GM19455 (cell line): ENCODE measurements at regions not wholly inside any gene's neighbourhood (a gene's known extent, or its start where the extent isn't known, plus 50 kb on each side); places are given as distances from the start of the nearest gene placed in this dataset.
"Not testable (repeated sequence)": the region's sequence is repeated elsewhere in the genome, so short reads cannot be mapped to it uniquely, and the experiment has no call there.

ENCODE experiments used
- ATAC-seq: cut with Tn5 transposase; IDR thresholded peaks from one replicate; pipeline ENCODE4 v1.9.1; 2021; ENCODE audit not compliant: unreplicated experiment

DNA sequence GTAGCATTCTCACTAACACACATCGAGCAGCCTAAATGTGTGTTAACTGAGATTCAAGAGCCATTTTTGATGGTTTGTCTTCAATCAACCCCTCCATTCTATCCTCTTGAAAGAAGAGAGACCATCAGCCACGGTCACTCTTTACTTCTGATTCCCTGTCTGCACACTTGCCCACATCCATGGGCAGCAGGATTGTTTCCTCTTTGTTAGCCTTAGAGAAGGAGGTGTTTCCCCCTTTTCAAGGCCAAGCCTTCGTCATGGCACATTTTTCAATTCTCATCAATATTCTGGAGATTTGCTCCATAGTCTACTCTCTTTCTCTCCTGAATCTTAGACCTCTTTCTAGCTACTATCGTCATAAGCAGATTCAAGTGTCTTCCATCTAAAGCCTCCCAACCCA is 522.4 kb upstream of the NAALADL2 start:
- no peak for ATAC-seq

- no peak for ATAC-seq
Measured at GRCh38 chr3:174337227-174337626, 521.9 kb upstream of the NAALADL2 start.

GRCh38 chr3:174340624-174341587 is 518.2 kb upstream of the NAALADL2 start:
- no peak for ATAC-seq

- no peak for ATAC-seq
Measured at GRCh38 chr3:174342171-174342570, 517.0 kb upstream of the NAALADL2 start.

- no peak for ATAC-seq
Measured at GRCh38 chr3:174342941-174343501, 516.1 kb upstream of the NAALADL2 start.

- ATAC-seq, result no peak
Measured at GRCh38 chr3:174346141-174346540, 513.0 kb upstream of the NAALADL2 start.

- no peak for ATAC-seq
Measured at GRCh38 chr3:174346571-174346970, 512.6 kb upstream of the NAALADL2 start.

GRCh38 chr3:174347474-174348138 is 511.5 kb upstream of the NAALADL2 start:
- ATAC-seq, result no peak

DNA sequence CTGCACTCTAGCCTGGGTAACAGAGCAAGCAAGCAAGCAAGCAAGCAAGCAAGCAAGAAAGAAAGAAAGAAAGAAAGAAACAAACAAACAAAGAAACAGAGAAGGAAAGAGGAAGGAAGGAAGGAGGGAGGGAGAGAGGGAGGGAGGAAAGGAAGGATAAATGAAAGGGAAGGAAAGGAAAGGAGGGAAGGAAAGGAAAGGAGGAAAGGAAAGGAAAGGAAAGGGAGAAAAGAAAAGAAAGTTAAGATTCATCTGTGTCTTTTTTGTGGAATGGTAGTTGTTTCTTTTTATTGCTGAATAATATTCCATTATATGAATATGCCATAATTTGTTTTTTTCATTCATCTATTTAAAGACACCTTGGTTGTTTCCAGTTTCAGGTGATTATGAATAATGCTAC is 506.9 kb upstream of the NAALADL2 start:
- ATAC-seq, result no peak

DNA sequence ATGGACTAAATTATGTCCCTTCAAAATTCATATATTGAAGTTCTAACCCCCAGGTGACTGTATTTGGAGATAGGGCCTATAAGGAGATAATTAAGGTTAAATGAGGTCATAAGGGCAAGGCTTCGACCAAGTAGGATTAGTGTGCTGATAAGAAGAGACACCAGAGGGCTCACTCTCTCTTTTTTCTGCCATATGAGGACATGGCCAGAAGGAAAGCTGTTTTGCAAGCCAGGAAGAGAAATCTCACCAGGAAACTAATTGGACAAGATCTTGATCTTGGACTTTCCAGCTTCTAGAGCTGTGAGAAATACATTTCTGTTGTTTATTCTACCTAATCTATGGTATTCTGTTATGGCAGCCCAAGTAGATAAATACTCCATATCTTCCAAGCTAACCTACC is 503.6 kb upstream of the NAALADL2 start:
- ATAC-seq, result no peak

DNA sequence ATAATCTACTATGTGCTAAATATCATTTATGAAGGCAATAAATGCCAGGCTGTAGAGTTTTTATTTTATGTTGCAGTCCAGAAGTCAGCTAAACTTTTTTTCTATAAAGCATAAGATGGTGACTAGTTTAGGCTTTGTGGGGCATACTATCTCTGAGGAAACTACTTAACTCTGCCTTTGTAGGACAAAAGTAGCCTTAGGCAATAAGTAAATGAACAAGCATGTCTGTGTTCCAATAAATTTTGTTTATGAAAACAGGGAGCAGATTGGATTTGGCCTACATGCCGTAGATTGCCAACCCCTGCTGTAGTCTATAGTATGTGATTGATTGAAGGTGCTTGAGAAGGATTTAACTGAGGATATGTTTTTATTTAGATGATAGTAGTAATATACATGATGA is 502.5 kb upstream of the NAALADL2 start:
- no peak for ATAC-seq

DNA sequence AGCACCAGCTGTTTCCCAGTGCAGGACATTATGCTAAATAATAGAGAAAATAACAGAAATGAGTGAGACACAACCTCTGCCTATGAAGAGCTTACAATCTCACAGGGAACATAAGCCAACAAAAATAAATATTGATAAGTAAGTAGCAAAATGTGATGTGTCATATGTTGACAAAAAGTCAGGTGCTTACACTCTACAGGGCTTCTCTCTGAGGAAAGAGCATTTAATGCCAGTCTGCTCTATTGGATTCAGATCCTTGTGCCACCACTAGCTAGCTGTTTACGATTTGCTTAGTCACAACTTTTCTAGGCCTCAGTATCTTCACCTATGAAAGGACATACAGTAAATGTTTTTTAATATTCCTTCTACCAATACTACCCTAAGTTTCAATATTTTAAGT is 500.9 kb upstream of the NAALADL2 start:
- no peak for ATAC-seq

DNA sequence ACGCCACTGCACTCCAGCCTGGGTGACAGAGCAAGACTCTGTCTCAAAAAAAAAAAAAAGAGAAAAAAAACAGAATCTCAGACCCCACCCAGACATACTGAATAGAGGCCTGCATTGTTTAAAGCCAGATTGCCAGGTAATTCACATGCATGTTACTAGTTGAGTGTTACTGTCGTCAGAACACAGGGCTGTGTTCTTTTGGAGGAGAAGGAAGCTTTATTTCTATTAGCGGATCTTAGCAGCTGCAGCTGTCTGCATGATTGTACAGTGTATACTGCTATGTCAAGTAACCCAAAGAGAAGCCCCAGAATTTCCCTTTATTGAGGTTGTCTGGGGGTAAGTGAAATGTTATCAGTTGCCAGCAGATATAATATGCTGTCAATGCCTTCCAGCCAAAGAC is 496.6 kb upstream of the NAALADL2 start:
- ATAC-seq, result no peak

DNA sequence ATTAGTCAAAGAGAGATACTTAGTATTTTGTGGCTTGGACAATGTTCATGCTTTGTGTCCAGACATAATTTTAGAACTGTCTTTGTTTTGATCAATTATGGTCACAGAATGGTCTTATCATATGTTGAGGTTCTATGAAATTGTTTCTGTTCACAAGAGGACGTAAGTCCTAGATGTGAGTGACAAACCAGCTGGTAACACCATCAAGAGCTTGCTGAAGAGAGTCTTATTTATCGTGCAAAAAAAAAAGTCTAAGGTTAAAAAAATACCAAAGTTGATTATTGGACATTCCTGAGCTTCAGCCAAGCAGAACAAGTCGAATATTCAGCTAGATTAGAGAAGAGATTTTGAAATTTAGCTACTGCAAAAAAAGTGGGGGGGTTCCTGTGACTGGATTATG is 495.9 kb upstream of the NAALADL2 start:
- no peak for ATAC-seq

- no peak for ATAC-seq
Measured at GRCh38 chr3:174365796-174366195, 493.3 kb upstream of the NAALADL2 start.

DNA sequence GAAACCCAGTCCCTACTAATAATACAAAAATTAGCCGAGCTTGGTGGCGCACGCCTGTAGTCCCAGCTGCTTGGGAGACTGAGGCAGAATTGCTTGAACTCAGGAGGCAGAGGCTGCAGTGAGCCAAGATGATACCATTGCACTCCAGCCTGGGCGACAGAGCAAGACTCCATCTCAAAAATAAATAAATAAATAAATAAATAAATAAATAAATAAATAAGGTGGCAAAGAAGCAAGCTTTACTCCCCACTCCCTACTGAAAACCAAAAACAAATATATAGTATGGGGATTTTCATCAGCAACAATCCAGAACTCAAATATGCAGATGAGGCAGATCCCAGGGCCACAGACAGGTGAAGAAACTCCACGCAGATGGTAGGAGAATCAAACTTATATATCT is 492.2 kb upstream of the NAALADL2 start:
- not testable (repeated sequence) for ATAC-seq

GRCh38 chr3:174376346-174376745 is 482.8 kb upstream of the NAALADL2 start:
- ATAC-seq, result no peak

GRCh38 chr3:174377096-174377495 is 482.0 kb upstream of the NAALADL2 start:
- ATAC-seq, result no peak

GRCh38 chr3:174377684-174378083 is 481.4 kb upstream of the NAALADL2 start:
- ATAC-seq, result no peak

DNA sequence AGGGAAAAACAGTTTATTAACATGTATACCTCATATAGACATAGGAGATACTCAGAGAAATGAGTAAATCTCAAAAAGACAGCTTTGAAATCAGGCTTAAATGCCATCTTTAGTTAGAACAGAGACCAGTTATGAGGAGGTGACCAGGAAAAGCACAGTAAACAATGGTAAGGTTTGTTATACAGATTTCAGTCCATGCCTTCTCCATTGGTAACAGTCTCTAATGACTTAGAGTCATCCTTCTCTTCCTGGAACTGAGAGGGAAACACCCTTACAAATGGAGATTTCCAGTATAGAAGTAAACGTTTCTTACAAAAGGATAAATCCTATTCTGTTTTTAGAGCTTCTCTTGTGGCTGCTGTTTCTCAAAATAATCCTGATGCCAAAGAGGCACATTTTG is 476.3 kb upstream of the NAALADL2 start:
- no peak for ATAC-seq

GRCh38 chr3:174387736-174388135 is 471.4 kb upstream of the NAALADL2 start:
- ATAC-seq, result no peak

- no peak for ATAC-seq
Measured at GRCh38 chr3:174397848-174398247, 461.3 kb upstream of the NAALADL2 start.
